Panc1 (cell line): ENCODE measurements at regions not wholly inside any gene's neighbourhood (a gene's known extent, or its start where the extent isn't known, plus 50 kb on each side); places are given as distances from the start of the nearest gene placed in this dataset.

ENCODE experiments used
- POLR2AphosphoS5 ChIP-seq: IDR thresholded peaks from 2 replicates; pipeline ENCODE4 v1.6.1; 2012; ENCODE audit warnings: mild to moderate bottlenecking, low read depth, low read length, moderate library complexity
- TCF7L2 ChIP-seq: IDR thresholded peaks from 2 replicates; pipeline ENCODE4 v1.6.1; 2011; ENCODE audit warnings: mild to moderate bottlenecking, low read depth, low read length, inconsistent platforms
- TF ChIP-seq, protein P1 (sequence below): fragments of 450-650 bp; IDR thresholded peaks from 2 replicates; pipeline ENCODE4 v1.5.1; 2017; ENCODE audit warnings: mild to moderate bottlenecking
- TF ChIP-seq, protein P2 (sequence below), 2 experiments: IDR thresholded peaks; 2 replicates each; pipeline ENCODE4 v1.6.1; 2011 to 2012; ENCODE audit warnings: low read depth in 2 of 2, control low read depth in 1 of 2, low read length in 1 of 2, mild to moderate bottlenecking in 1 of 2, moderate library complexity in 1 of 2; ENCODE audit not compliant: insufficient read depth in 1 of 2

DNA sequence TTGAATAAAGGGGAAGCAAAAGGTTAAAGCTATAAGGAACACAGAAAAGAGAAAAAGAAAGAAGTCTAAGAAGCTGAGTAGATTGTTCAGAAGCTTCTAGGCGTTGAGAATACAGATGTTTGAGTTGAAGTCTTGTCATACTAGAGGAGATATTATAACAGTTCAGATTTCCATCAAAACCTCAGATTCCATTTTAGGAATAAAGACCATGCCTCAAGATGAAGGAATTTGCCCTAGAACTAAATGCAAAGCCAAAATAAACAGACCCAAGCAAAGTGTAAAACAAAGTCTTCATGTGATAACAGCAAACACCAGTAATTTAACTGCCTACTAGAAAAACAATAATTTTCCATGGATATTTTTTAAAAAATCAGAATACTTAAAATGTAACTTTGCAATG lies 476.5 kb upstream of the POT1 start:
- TF ChIP-seq, protein P1, sequence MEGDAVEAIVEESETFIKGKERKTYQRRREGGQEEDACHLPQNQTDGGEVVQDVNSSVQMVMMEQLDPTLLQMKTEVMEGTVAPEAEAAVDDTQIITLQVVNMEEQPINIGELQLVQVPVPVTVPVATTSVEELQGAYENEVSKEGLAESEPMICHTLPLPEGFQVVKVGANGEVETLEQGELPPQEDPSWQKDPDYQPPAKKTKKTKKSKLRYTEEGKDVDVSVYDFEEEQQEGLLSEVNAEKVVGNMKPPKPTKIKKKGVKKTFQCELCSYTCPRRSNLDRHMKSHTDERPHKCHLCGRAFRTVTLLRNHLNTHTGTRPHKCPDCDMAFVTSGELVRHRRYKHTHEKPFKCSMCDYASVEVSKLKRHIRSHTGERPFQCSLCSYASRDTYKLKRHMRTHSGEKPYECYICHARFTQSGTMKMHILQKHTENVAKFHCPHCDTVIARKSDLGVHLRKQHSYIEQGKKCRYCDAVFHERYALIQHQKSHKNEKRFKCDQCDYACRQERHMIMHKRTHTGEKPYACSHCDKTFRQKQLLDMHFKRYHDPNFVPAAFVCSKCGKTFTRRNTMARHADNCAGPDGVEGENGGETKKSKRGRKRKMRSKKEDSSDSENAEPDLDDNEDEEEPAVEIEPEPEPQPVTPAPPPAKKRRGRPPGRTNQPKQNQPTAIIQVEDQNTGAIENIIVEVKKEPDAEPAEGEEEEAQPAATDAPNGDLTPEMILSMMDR, result no peak
- TF ChIP-seq, protein P2, sequence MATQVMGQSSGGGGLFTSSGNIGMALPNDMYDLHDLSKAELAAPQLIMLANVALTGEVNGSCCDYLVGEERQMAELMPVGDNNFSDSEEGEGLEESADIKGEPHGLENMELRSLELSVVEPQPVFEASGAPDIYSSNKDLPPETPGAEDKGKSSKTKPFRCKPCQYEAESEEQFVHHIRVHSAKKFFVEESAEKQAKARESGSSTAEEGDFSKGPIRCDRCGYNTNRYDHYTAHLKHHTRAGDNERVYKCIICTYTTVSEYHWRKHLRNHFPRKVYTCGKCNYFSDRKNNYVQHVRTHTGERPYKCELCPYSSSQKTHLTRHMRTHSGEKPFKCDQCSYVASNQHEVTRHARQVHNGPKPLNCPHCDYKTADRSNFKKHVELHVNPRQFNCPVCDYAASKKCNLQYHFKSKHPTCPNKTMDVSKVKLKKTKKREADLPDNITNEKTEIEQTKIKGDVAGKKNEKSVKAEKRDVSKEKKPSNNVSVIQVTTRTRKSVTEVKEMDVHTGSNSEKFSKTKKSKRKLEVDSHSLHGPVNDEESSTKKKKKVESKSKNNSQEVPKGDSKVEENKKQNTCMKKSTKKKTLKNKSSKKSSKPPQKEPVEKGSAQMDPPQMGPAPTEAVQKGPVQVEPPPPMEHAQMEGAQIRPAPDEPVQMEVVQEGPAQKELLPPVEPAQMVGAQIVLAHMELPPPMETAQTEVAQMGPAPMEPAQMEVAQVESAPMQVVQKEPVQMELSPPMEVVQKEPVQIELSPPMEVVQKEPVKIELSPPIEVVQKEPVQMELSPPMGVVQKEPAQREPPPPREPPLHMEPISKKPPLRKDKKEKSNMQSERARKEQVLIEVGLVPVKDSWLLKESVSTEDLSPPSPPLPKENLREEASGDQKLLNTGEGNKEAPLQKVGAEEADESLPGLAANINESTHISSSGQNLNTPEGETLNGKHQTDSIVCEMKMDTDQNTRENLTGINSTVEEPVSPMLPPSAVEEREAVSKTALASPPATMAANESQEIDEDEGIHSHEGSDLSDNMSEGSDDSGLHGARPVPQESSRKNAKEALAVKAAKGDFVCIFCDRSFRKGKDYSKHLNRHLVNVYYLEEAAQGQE (IDR thresholded peaks at IDR 0.05; ENCODE audit: insufficient read depth in 1 of 2, low read depth in 2 of 2, low read length in 1 of 2), result no peak
- TF ChIP-seq POLR2AphosphoS5 (no peak), TCF7L2 (no peak)
